HEK293 (cell line): ENCODE measurements at regions not wholly inside any gene's neighbourhood (a gene's known extent, or its start where the extent isn't known, plus 50 kb on each side); places are given as distances from the start of the nearest gene placed in this dataset.

Experiments
- CTCF ChIA-PET: fragments of 350-600 bp; formaldehyde crosslinking; extraction: SDS; loops from one replicate; lab custom pipeline; 2021; ENCODE audit warnings: antibody characterized with exemption; lab: Yijun Ruan, JAX
- POLR2A ChIA-PET: fragments of 300-600 bp; formaldehyde crosslinking; extraction: SDS; loops from one replicate; lab custom pipeline; 2020; ENCODE audit warnings: antibody characterized with exemption, inconsistent platforms; lab: Yijun Ruan, JAX
- H3K27ac ChIP-seq: fragments of 200-500 bp; sonication (Bioruptor generic); 2 replicates; pipeline ENCODE4 v1.5.1; 2014; ENCODE audit warnings: low read depth, low read length, control low read depth, inconsistent platforms; ENCODE audit errors: extremely low read depth
- H3K36me3 ChIP-seq, 2 experiments: fragments of 200-500 bp in 1 of 2; sonication (Bioruptor generic) in 1 of 2; 1 replicate in 1 of 2; 2 replicates in 1 of 2; pipeline ENCODE4 v1.5.1; 2014 to 2017; ENCODE audit warnings: inconsistent platforms in 2 of 2, low read length in 2 of 2; ENCODE audit not compliant: control insufficient read depth in 2 of 2, insufficient read depth in 1 of 2
- H3K4me1 ChIP-seq: fragments of 200-500 bp; sonication (Bioruptor generic); 2 replicates; pipeline ENCODE4 v1.5.1; 2014; ENCODE audit warnings: mild to moderate bottlenecking, low read length, inconsistent platforms; ENCODE audit not compliant: control insufficient read depth, insufficient read depth
- H3K4me3 ChIP-seq: 2 replicates; pipeline ENCODE4 v1.5.1; 2011; ENCODE audit warnings: low read depth, mild to moderate bottlenecking, control low read depth, low read length, moderate library complexity
- H3K9me3 ChIP-seq: fragments of 200-500 bp; sonication (Bioruptor generic); 2 replicates; pipeline ENCODE4 v1.5.1; 2014; ENCODE audit warnings: low read depth, low read length, inconsistent platforms; ENCODE audit not compliant: control insufficient read depth, insufficient read depth
- HIC1 ChIP-seq: fragments of 450-650 bp; formaldehyde crosslinking; IDR thresholded peaks from 2 replicates; pipeline ENCODE4 v1.5.1; 2016; ENCODE audit warnings: missing biosample characterization, missing genetic modification characterization
- SP3 ChIP-seq: fragments of 450-650 bp; formaldehyde crosslinking; IDR thresholded peaks from 2 replicates; pipeline ENCODE4 v1.5.1; 2016; ENCODE audit warnings: missing biosample characterization, missing genetic modification characterization
- ZFHX2 ChIP-seq: fragments of 450-650 bp; formaldehyde crosslinking; conservative IDR thresholded peaks from 2 replicates; pipeline ENCODE4 v1.5.1; 2016; ENCODE audit warnings: missing biosample characterization, missing genetic modification characterization
- ZNF10 ChIP-seq: fragments of 450-650 bp; formaldehyde crosslinking; IDR thresholded peaks from 2 replicates; pipeline ENCODE4 v1.5.1; 2017; ENCODE audit warnings: missing biosample characterization, missing genetic modification characterization
- ZNF610 ChIP-seq: fragments of 450-650 bp; formaldehyde crosslinking; IDR thresholded peaks from 2 replicates; pipeline ENCODE4 v1.5.1; 2016; ENCODE audit warnings: missing biosample characterization, missing genetic modification characterization, borderline replicate concordance
- ZNF654 ChIP-seq: fragments of 450-650 bp; formaldehyde crosslinking; IDR thresholded peaks from 2 replicates; pipeline ENCODE4 v1.5.1; 2016; ENCODE audit warnings: low read depth, missing biosample characterization, missing genetic modification characterization
- ZNF660 ChIP-seq: fragments of 450-650 bp; IDR thresholded peaks from 2 replicates; pipeline ENCODE4 v1.5.1; 2018; ENCODE audit warnings: missing biosample characterization, mild to moderate bottlenecking, missing genetic modification characterization
- ZNF777 ChIP-seq: fragments of 450-650 bp; formaldehyde crosslinking; IDR thresholded peaks from 2 replicates; pipeline ENCODE4 v1.5.1; 2017; ENCODE audit warnings: missing biosample characterization, missing genetic modification characterization, borderline replicate concordance
- TF ChIP-seq, protein P1 (sequence below): sonication (generic); formaldehyde crosslinking; IDR thresholded peaks from 2 replicates; pipeline ENCODE4 v1.8.1; 2022; ENCODE audit warnings: mild to moderate bottlenecking, moderate library complexity, missing genetic modification reagents
- TF ChIP-seq, protein P2 (sequence below): fragments of 450-650 bp; formaldehyde crosslinking; IDR thresholded peaks from 2 replicates; pipeline ENCODE4 v1.5.1; 2017; ENCODE audit warnings: missing biosample characterization, missing genetic modification characterization
- TF ChIP-seq, protein P3 (sequence below): fragments of 450-650 bp; IDR thresholded peaks from 2 replicates; pipeline ENCODE4 v1.5.1; 2018; ENCODE audit warnings: missing biosample characterization, missing genetic modification characterization

DNA sequence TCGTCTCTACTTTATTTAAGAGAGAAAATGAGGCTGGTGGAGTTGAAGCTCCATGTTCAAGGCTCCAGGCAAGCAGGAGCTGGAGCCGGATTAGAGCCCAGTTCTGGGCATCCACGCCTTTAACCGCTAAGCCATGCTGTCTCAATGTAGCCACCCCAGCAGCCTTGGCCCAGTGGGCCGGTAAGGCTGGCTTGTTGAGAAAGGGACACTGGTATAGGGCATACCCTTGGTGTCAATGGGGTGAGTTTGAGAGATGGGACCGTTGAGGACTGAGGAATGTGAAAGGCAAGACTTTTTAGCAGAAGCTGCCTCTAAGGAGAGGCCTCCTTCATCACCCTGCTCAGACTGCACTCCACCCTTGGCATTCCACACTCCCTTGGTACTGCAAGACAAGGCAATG is 147.4 kb downstream of the CYLD start (continued):
- no peak for TF ChIP-seq HIC1 (tag by site-specific recombination)
- TF ChIP-seq ZNF610 (tag by site-specific recombination), result no peak
- no peak for TF ChIP-seq ZFHX2
- TF ChIP-seq SP3 (tag by site-specific recombination), result no peak
- no peak for TF ChIP-seq ZNF10 (tag by site-specific recombination)

GRCh38 chr16:50888486-50889261 is 146.8 kb downstream of the CYLD start:
- ChIA-PET POLR2A (no interaction called here), CTCF (interaction anchor here (0.7 kb wide), 1 partner anchor 63 kb away, joined by 3 read pairs; no protein-coding TSS in a partner anchor)

GRCh38 chr16:50887500-50888298 is 145.8 kb downstream of the CYLD start:
- Histone ChIP-seq H3K9me3 (no peaks in the 10 kb centered on the region), H3K36me3 (no peaks in the 10 kb centered on the region), H3K27ac (no peak overlapping the region), H3K4me1 (no peaks in the 10 kb centered on the region), H3K4me3 (no peak overlapping the region)
- CTCF ChIA-PET, result interaction anchor here (0.7 kb wide), 1 partner anchor 62 kb away, joined by 3 read pairs; no protein-coding TSS in a partner anchor
- POLR2A ChIA-PET, result no interaction called here
- TF ChIP-seq, protein P1, sequence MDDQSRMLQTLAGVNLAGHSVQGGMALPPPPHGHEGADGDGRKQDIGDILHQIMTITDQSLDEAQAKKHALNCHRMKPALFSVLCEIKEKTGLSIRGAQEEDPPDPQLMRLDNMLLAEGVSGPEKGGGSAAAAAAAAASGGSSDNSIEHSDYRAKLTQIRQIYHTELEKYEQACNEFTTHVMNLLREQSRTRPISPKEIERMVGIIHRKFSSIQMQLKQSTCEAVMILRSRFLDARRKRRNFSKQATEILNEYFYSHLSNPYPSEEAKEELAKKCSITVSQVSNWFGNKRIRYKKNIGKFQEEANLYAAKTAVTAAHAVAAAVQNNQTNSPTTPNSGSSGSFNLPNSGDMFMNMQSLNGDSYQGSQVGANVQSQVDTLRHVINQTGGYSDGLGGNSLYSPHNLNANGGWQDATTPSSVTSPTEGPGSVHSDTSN (CRISPR knock-in tag), result no peak
- TF ChIP-seq, protein P2, sequence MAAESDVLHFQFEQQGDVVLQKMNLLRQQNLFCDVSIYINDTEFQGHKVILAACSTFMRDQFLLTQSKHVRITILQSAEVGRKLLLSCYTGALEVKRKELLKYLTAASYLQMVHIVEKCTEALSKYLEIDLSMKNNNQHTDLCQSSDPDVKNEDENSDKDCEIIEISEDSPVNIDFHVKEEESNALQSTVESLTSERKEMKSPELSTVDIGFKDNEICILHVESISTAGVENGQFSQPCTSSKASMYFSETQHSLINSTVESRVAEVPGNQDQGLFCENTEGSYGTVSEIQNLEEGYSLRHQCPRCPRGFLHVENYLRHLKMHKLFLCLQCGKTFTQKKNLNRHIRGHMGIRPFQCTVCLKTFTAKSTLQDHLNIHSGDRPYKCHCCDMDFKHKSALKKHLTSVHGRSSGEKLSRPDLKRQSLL (tag by site-specific recombination), result no peak
- TF ChIP-seq ZNF660 (tag by site-specific recombination), result no peak
- no peak for TF ChIP-seq ZNF777

More at GRCh38 chr16:50888486-50889261, 146.8 kb downstream of the CYLD start:
- no peak overlapping the region for H3K27ac ChIP-seq
- H3K9me3 ChIP-seq, result no peaks in the 10 kb centered on the region
- H3K4me1 ChIP-seq, result no peaks in the 10 kb centered on the region
- H3K36me3 ChIP-seq, result no peaks in the 10 kb centered on the region
- H3K4me3 ChIP-seq, result no peak overlapping the region
- TF ChIP-seq, protein P3, sequence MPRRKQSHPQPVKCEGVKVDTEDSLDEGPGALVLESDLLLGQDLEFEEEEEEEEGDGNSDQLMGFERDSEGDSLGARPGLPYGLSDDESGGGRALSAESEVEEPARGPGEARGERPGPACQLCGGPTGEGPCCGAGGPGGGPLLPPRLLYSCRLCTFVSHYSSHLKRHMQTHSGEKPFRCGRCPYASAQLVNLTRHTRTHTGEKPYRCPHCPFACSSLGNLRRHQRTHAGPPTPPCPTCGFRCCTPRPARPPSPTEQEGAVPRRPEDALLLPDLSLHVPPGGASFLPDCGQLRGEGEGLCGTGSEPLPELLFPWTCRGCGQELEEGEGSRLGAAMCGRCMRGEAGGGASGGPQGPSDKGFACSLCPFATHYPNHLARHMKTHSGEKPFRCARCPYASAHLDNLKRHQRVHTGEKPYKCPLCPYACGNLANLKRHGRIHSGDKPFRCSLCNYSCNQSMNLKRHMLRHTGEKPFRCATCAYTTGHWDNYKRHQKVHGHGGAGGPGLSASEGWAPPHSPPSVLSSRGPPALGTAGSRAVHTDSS (tag by site-specific recombination), result peak; percentile 88
- TF ChIP-seq ZNF654 (tag by site-specific recombination), result no peak
